Keratinocyte (primary cell): ENCODE measurements at regions not wholly inside any gene's neighbourhood (a gene's known extent, or its start where the extent isn't known, plus 50 kb on each side); places are given as distances from the start of the nearest gene placed in this dataset.

ENCODE experiments used
- EZH2 ChIP-seq: IDR thresholded peaks from one replicate; pipeline ENCODE4 v1.6.1; 2012; ENCODE audit warnings: inconsistent platforms, mild to moderate bottlenecking, low read length, moderate library complexity
- TF ChIP-seq, protein P1 (sequence below), 3 experiments: IDR thresholded peaks in 1 of 3; conservative IDR thresholded peaks in 1 of 3; optimal IDR thresholded peaks in 1 of 3; 2 replicates in 2 of 3; 3 replicates in 1 of 3; pipeline versions ENCODE3 to v1.5.1; 2011; ENCODE audit warnings: low read length in 3 of 3, mild to moderate bottlenecking in 3 of 3, moderate library complexity in 2 of 3, control low read depth in 1 of 3, inconsistent platforms in 1 of 3; ENCODE audit not compliant: insufficient read depth in 2 of 3; ENCODE audit errors: extremely low read depth in 1 of 3

GRCh38 chr4:26113339-26113940 is 199.4 kb downstream of the SMIM20 start:
- TF ChIP-seq, protein P1, sequence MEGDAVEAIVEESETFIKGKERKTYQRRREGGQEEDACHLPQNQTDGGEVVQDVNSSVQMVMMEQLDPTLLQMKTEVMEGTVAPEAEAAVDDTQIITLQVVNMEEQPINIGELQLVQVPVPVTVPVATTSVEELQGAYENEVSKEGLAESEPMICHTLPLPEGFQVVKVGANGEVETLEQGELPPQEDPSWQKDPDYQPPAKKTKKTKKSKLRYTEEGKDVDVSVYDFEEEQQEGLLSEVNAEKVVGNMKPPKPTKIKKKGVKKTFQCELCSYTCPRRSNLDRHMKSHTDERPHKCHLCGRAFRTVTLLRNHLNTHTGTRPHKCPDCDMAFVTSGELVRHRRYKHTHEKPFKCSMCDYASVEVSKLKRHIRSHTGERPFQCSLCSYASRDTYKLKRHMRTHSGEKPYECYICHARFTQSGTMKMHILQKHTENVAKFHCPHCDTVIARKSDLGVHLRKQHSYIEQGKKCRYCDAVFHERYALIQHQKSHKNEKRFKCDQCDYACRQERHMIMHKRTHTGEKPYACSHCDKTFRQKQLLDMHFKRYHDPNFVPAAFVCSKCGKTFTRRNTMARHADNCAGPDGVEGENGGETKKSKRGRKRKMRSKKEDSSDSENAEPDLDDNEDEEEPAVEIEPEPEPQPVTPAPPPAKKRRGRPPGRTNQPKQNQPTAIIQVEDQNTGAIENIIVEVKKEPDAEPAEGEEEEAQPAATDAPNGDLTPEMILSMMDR (optimal IDR thresholded peaks at IDR 0.05 in 1 of 3, IDR thresholded peaks at IDR 0.05 in 1 of 3, conservative IDR thresholded peaks at IDR 0.05 in 1 of 3; ENCODE audit: extremely low read depth in 1 of 3, insufficient read depth in 2 of 3, low read length in 3 of 3): no peak
- no peak for TF ChIP-seq EZH2
